ENCODE measurements at regions not wholly inside any gene's neighbourhood (a gene's known extent, or its start where the extent isn't known, plus 50 kb on each side); places are given as distances from the start of the nearest gene placed in this dataset.
"Not testable (repeated sequence)": the region's sequence is repeated elsewhere in the genome, so short reads cannot be mapped to it uniquely, and the experiment has no call there.

- in situ Hi-C loops (cut with HindIII; ENCODE audit: low pct_ligation_motif_present, low pct_unique_long_range_greater_than_20kb, low sequenced_read_pairs), result not testable (repeated sequence)
Measured at GRCh38 chr5:126011526-126011925, 411.7 kb upstream of the GRAMD2B start.

GRCh38 chr5:126014676-126015075, 408.5 kb upstream of the GRAMD2B start:
- in situ Hi-C loops (cut with HindIII; ENCODE audit: low pct_ligation_motif_present, low pct_unique_long_range_greater_than_20kb, low sequenced_read_pairs), result no loop called here
- DNase-seq, result no peak

More at GRCh38 chr5:126011526-126011925, 411.7 kb upstream of the GRAMD2B start:
- DNase-seq, result not testable (repeated sequence)

GRCh38 chr5:126015235-126016181, 407.7 kb upstream of the GRAMD2B start:
- no peak for DNase-seq
- in situ Hi-C loops (cut with HindIII; ENCODE audit: low pct_ligation_motif_present, low pct_unique_long_range_greater_than_20kb, low sequenced_read_pairs), result no loop called here

- DNase-seq, result no peak
- in situ Hi-C loops (cut with HindIII; ENCODE audit: low pct_ligation_motif_present, low pct_unique_long_range_greater_than_20kb, low sequenced_read_pairs), result no loop called here
Measured at GRCh38 chr5:126016256-126016655, 407.0 kb upstream of the GRAMD2B start.

- DNase-seq, result no peak
- in situ Hi-C loops (cut with HindIII; ENCODE audit: low pct_ligation_motif_present, low pct_unique_long_range_greater_than_20kb, low sequenced_read_pairs), result no loop called here
Measured at GRCh38 chr5:126017096-126017495, 406.1 kb upstream of the GRAMD2B start.

GRCh38 chr5:126020770-126021169, 402.4 kb upstream of the GRAMD2B start:
- no peak for DNase-seq
- in situ Hi-C loops (cut with HindIII; ENCODE audit: low pct_ligation_motif_present, low pct_unique_long_range_greater_than_20kb, low sequenced_read_pairs), result no loop called here

GRCh38 chr5:126023994-126024441, 399.2 kb upstream of the GRAMD2B start:
- in situ Hi-C loops (cut with HindIII; ENCODE audit: low pct_ligation_motif_present, low pct_unique_long_range_greater_than_20kb, low sequenced_read_pairs), result no loop called here
- DNase-seq, result no peak

GRCh38 chr5:126027149-126027548, 396.1 kb upstream of the GRAMD2B start:
- no peak for DNase-seq
- in situ Hi-C loops (cut with HindIII; ENCODE audit: low pct_ligation_motif_present, low pct_unique_long_range_greater_than_20kb, low sequenced_read_pairs), result no loop called here

GRCh38 chr5:126027652-126028051, 395.6 kb upstream of the GRAMD2B start:
- DNase-seq, result no peak
- in situ Hi-C loops (cut with HindIII; ENCODE audit: low pct_ligation_motif_present, low pct_unique_long_range_greater_than_20kb, low sequenced_read_pairs), result no loop called here

GRCh38 chr5:126028336-126028735, 394.9 kb upstream of the GRAMD2B start:
- DNase-seq, result no peak
- in situ Hi-C loops (cut with HindIII; ENCODE audit: low pct_ligation_motif_present, low pct_unique_long_range_greater_than_20kb, low sequenced_read_pairs), result no loop called here

- DNase-seq; in situ Hi-C loops (cut with HindIII; ENCODE audit: low pct_ligation_motif_present, low pct_unique_long_range_greater_than_20kb, low sequenced_read_pairs): not testable (repeated sequence)
Measured at GRCh38 chr5:126029282-126029681, 393.9 kb upstream of the GRAMD2B start.

GRCh38 chr5:126030698-126031097, 392.5 kb upstream of the GRAMD2B start:
- in situ Hi-C loops (cut with HindIII; ENCODE audit: low pct_ligation_motif_present, low pct_unique_long_range_greater_than_20kb, low sequenced_read_pairs), result no loop called here
- DNase-seq, result no peak

GRCh38 chr5:126031989-126032716, 391.1 kb upstream of the GRAMD2B start:
- DNase-seq, result no peak
- in situ Hi-C loops (cut with HindIII; ENCODE audit: low pct_ligation_motif_present, low pct_unique_long_range_greater_than_20kb, low sequenced_read_pairs), result no loop called here

GRCh38 chr5:126043688-126044087, 379.5 kb upstream of the GRAMD2B start:
- no peak for DNase-seq
- in situ Hi-C loops (cut with HindIII; ENCODE audit: low pct_ligation_motif_present, low pct_unique_long_range_greater_than_20kb, low sequenced_read_pairs), result no loop called here

- DNase-seq, result no peak
Measured at GRCh38 chr5:126044111-126044668, 379.0 kb upstream of the GRAMD2B start.

GRCh38 chr5:126044931-126045565, 378.2 kb upstream of the GRAMD2B start:
- DNase-seq, result no peak
- in situ Hi-C loops (cut with HindIII; ENCODE audit: low pct_ligation_motif_present, low pct_unique_long_range_greater_than_20kb, low sequenced_read_pairs), result no loop called here

More at GRCh38 chr5:126044111-126044668, 379.0 kb upstream of the GRAMD2B start:
- in situ Hi-C loops (cut with HindIII; ENCODE audit: low pct_ligation_motif_present, low pct_unique_long_range_greater_than_20kb, low sequenced_read_pairs), result no loop called here

- in situ Hi-C loops (cut with HindIII; ENCODE audit: low pct_ligation_motif_present, low pct_unique_long_range_greater_than_20kb, low sequenced_read_pairs), result no loop called here
- no peak for DNase-seq
Measured at GRCh38 chr5:126046318-126046717, 376.9 kb upstream of the GRAMD2B start.

GRCh38 chr5:126046846-126047571, 376.2 kb upstream of the GRAMD2B start:
- in situ Hi-C loops (cut with HindIII; ENCODE audit: low pct_ligation_motif_present, low pct_unique_long_range_greater_than_20kb, low sequenced_read_pairs), result no loop called here
- no peak for DNase-seq
